GM23248 (cell line): ENCODE measurements at regions not wholly inside any gene's neighbourhood (a gene's known extent, or its start where the extent isn't known, plus 50 kb on each side); places are given as distances from the start of the nearest gene placed in this dataset.

Experiments
- EZH2 ChIP-seq: fragments of 200-600 bp; sonication (generic); IDR thresholded peaks from 2 replicates; pipeline ENCODE4 v1.6.1; 2018; ENCODE audit warnings: antibody characterized with exemption, mild to moderate bottlenecking; ENCODE audit not compliant: insufficient read depth, poor library complexity, severe bottlenecking
- EZH2phosphoT487 ChIP-seq: fragments of 200-600 bp; sonication (generic); IDR thresholded peaks from 2 replicates; pipeline ENCODE4 v1.6.1; 2018; ENCODE audit warnings: antibody characterized with exemption, moderate library complexity, mild to moderate bottlenecking, low read depth; ENCODE audit not compliant: insufficient read depth

GRCh38 chr5:82513738-82514137 lies 235.6 kb upstream of the RPS23 start:
- TF ChIP-seq EZH2 (no peak), EZH2phosphoT487 (no peak)
